ENCODE measurements at regions not wholly inside any gene's neighbourhood (a gene's known extent, or its start where the extent isn't known, plus 50 kb on each side); places are given as distances from the start of the nearest gene placed in this dataset.
A peak's percentile ranks its signal among the peaks of the same experiment; 100 is the strongest.

DNA sequence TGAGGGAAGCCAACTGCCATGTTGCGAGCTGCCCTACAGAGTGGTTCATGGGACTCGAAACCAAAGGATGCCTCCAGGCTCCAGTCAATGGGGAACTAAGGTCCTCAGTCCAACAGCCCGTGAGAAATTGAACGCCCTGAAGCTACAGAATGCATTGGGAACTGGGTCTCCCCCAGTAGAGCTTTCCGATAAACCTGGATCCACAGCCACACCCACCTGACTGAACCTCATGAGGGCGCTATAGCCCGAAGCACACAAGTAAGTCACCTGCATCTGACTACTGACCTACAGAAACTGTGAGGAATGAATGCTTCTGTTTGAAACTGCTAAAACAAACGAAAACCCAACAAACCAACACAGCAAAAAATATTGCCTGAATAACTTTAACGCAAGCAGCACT lies 1297.7 kb downstream of the AACS start:
- TF ChIP-seq, protein P1, sequence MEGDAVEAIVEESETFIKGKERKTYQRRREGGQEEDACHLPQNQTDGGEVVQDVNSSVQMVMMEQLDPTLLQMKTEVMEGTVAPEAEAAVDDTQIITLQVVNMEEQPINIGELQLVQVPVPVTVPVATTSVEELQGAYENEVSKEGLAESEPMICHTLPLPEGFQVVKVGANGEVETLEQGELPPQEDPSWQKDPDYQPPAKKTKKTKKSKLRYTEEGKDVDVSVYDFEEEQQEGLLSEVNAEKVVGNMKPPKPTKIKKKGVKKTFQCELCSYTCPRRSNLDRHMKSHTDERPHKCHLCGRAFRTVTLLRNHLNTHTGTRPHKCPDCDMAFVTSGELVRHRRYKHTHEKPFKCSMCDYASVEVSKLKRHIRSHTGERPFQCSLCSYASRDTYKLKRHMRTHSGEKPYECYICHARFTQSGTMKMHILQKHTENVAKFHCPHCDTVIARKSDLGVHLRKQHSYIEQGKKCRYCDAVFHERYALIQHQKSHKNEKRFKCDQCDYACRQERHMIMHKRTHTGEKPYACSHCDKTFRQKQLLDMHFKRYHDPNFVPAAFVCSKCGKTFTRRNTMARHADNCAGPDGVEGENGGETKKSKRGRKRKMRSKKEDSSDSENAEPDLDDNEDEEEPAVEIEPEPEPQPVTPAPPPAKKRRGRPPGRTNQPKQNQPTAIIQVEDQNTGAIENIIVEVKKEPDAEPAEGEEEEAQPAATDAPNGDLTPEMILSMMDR (IDR thresholded peaks at IDR 0.05; ENCODE audit: low read depth, low read length), result peak; percentile 9
- TF ChIP-seq MYC (IDR thresholded peaks at IDR 0.05; ENCODE audit: low read depth, low read length), result no peak
- no peak for DNase-seq (ENCODE audit: low read depth)
- H3K4me3 ChIP-seq (ENCODE audit: low read depth, low read length), result no peak overlapping the region

DNA sequence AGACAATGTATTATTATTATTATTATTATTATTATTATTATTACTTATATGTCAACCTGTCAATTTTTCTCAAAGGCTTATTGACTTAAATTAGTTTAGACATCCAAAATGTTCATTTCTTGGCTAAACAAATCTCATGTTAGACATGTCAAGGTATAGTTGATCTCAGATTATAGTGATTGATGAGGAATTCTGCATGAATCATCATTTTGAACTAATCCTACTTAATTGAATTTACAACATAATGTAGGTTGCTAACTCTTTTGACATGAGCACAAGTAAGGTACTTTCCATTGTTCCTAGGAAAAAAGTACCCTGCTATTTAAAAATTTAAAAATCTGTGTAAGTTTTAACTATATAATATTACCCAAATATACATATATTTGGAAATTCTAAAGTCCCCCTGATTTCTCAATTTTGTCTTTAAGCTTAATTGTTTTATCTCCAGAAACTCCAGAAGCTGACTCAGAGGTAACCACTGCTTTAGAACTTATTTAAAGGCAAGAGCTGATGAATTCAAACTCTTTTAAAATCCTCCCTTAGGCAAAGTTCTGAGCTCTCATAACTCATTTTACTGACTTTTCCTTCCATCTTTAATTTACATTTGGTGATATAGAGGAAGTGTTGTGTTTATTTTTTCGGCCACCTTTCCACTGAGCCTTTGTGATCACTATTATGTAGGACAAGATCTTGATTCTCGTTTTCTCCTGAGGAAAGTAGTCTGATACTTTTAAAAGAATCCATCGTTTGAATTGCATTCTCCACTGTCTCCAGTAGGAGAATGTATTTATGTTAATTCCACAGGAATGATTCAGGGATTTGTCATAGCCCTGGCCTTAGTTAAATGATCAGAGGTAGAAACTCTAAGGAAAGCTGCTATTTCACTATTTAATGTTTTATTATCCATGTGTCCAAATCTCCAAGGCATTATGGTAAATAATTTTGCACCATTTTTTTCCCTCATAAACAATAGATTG lies 1304.5 kb downstream of the AACS start:
- TF ChIP-seq MYC (IDR thresholded peaks at IDR 0.05; ENCODE audit: low read depth, low read length), result no peak
- no peak for TF ChIP-seq POLR2A (IDR thresholded peaks at IDR 0.05; ENCODE audit: extremely low read depth, insufficient read length)
- TF ChIP-seq, protein P1 (IDR thresholded peaks at IDR 0.05; ENCODE audit: low read depth, low read length), result no peak
- TF ChIP-seq, protein P2, sequence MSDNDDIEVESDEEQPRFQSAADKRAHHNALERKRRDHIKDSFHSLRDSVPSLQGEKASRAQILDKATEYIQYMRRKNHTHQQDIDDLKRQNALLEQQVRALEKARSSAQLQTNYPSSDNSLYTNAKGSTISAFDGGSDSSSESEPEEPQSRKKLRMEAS (IDR thresholded peaks at IDR 0.05; ENCODE audit: low read depth, low read length), result no peak
- DNase-seq (ENCODE audit: low read depth), result no peak
- no peak overlapping the region for H3K4me3 ChIP-seq (ENCODE audit: low read depth, low read length)

DNA sequence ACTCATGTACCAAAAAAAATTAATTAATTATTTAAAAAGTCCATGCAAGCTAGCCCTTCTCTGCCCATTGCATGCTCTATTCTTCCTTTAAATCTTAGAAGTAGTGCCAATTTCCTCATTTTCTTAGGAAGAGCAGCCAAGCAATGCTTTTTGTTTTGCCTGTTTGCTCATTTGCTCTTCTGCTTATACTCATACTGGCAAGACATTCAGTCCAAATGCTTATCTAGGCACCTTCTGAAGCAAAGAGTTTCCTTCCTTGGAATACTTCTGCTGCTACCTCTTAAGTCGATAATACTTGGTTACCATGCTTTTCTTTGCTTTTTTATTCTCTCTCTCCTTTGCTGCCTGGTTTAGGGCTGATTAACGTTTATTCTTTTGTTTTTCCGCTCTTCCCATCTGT lies 1318.3 kb downstream of the AACS start:
- no peak overlapping the region for H3K4me3 ChIP-seq (ENCODE audit: low read depth, low read length)
- TF ChIP-seq POLR2A (IDR thresholded peaks at IDR 0.05; ENCODE audit: extremely low read depth, insufficient read length), result no peak
- TF ChIP-seq, protein P1 (IDR thresholded peaks at IDR 0.05; ENCODE audit: low read depth, low read length), result no peak
- no peak for TF ChIP-seq MYC (IDR thresholded peaks at IDR 0.05; ENCODE audit: low read depth, low read length)
- TF ChIP-seq, protein P2 (IDR thresholded peaks at IDR 0.05; ENCODE audit: low read depth, low read length), result no peak
- no peak for DNase-seq (ENCODE audit: low read depth)

DNA sequence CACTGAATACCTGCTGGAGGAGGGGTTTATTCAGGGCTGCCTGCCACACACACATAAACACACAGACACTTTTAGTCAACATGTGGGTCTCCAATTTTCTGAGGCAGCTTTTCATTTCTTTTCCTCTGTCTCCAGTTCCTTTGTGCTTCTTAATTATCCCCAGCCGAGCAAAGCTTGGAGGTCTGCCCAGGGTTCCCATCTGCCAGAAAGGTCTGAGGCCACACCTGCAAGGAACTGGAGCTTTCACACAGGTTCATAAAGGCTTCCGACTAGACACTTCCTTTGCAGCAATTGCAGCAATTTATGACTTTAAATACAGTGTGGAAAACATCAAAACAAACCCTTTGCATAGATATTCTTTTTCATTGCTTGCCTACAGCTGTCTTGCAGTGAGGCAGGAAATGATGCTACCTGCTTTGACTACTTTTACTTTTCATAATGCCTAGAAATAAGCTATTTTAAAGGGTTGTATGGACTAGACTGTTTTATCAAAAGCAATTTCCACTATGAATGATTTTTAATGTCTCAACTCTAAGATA lies 1318.9 kb downstream of the AACS start:
- DNase-seq (ENCODE audit: low read depth), result no peak
- TF ChIP-seq, protein P2 (IDR thresholded peaks at IDR 0.05; ENCODE audit: low read depth, low read length), result no peak
- TF ChIP-seq, protein P1 (IDR thresholded peaks at IDR 0.05; ENCODE audit: low read depth, low read length), result no peak
- TF ChIP-seq MYC (IDR thresholded peaks at IDR 0.05; ENCODE audit: low read depth, low read length), result no peak
- H3K4me3 ChIP-seq (ENCODE audit: low read depth, low read length), result no peak overlapping the region

DNA sequence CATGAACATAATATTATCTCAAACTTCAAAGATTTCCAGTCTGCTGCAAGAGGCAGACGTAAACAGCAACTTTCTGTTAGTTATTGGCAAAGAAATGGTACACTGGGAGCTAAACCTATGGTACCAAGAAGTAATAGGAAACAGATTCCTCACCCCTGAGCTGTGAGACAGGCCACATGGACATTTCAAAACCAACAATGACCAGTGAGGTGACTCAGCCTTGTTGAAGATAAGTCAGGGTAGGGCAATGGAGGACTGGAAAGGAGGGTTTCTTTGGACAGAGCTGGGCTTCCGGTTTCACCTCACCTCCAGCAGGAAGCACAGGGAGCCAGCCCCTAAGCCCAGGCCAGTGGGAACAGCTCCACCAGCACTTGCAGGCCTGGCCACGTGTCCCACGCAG lies 1320.5 kb downstream of the AACS start:
- H3K4me3 ChIP-seq (ENCODE audit: low read depth, low read length), result no peak overlapping the region
- TF ChIP-seq, protein P1 (IDR thresholded peaks at IDR 0.05; ENCODE audit: low read depth, low read length), result no peak
- TF ChIP-seq, protein P2 (IDR thresholded peaks at IDR 0.05; ENCODE audit: low read depth, low read length), result no peak
- TF ChIP-seq POLR2A (IDR thresholded peaks at IDR 0.05; ENCODE audit: extremely low read depth, insufficient read length) (no peak), MYC (IDR thresholded peaks at IDR 0.05; ENCODE audit: low read depth, low read length) (no peak)
- DNase-seq (ENCODE audit: low read depth), result no peak
